ENCODE measurements at regions not wholly inside any gene's neighbourhood (a gene's known extent, or its start where the extent isn't known, plus 50 kb on each side); places are given as distances from the start of the nearest gene placed in this dataset.
"Not testable (repeated sequence)": the region's sequence is repeated elsewhere in the genome, so short reads cannot be mapped to it uniquely, and the experiment has no call there.

- WGBS (ENCODE audit: insufficient coverage), result 83% methylated on average over 3 of the region's 5 CpGs
- not testable (repeated sequence) for H3K27ac ChIP-seq (ENCODE audit: low read length); H3K4me1 ChIP-seq (ENCODE audit: control insufficient read depth, insufficient read depth, low read length); H3K36me3 ChIP-seq (ENCODE audit: control insufficient read depth, insufficient read depth, low read length); H3K27me3 ChIP-seq (ENCODE audit: control insufficient read depth, insufficient read depth, low read length); DNase-seq; H3K4me3 ChIP-seq (ENCODE audit: low read length); H3K9me3 ChIP-seq (replicated peaks; ENCODE audit: control insufficient read depth, low read depth, low read length)
These were observed 518.5 kb downstream of the MATN1 start for GRCh38 chr1:30204916-30205315.

- Histone ChIP-seq H3K4me1 (ENCODE audit: control insufficient read depth, insufficient read depth, low read length) (peaks cover 2% of the 10 kb centered on the region), H3K9me3 (replicated peaks; ENCODE audit: control insufficient read depth, low read depth, low read length) (no peaks in the 10 kb centered on the region), H3K36me3 (ENCODE audit: control insufficient read depth, insufficient read depth, low read length) (no peaks in the 10 kb centered on the region), H3K4me3 (ENCODE audit: low read length) (no peak overlapping the region), H3K27me3 (ENCODE audit: control insufficient read depth, insufficient read depth, low read length) (peaks cover 8% of the 10 kb centered on the region), H3K27ac (ENCODE audit: low read length) (no peak overlapping the region)
- DNase-seq, result no peak
- no CpG with 5 or more reads among the region's 1 CpG for WGBS (ENCODE audit: insufficient coverage)
These were observed 522.4 kb downstream of the MATN1 start for GRCh38 chr1:30201015-30201414.

GRCh38 chr1:30200161-30200560, 523.2 kb downstream of the MATN1 start:
- H3K9me3 ChIP-seq (replicated peaks; ENCODE audit: control insufficient read depth, low read depth, low read length), result no peaks in the 10 kb centered on the region
- H3K27ac ChIP-seq (ENCODE audit: low read length), result no peak overlapping the region
- H3K4me3 ChIP-seq (ENCODE audit: low read length), result no peak overlapping the region
- WGBS (ENCODE audit: insufficient coverage), result no CpG with 5 or more reads among the region's 1 CpG
- peaks cover 8% of the 10 kb centered on the region for H3K27me3 ChIP-seq (ENCODE audit: control insufficient read depth, insufficient read depth, low read length)
- no peak for DNase-seq
- H3K4me1 ChIP-seq (ENCODE audit: control insufficient read depth, insufficient read depth, low read length), result peaks cover 2% of the 10 kb centered on the region
- no peaks in the 10 kb centered on the region for H3K36me3 ChIP-seq (ENCODE audit: control insufficient read depth, insufficient read depth, low read length)

DNA sequence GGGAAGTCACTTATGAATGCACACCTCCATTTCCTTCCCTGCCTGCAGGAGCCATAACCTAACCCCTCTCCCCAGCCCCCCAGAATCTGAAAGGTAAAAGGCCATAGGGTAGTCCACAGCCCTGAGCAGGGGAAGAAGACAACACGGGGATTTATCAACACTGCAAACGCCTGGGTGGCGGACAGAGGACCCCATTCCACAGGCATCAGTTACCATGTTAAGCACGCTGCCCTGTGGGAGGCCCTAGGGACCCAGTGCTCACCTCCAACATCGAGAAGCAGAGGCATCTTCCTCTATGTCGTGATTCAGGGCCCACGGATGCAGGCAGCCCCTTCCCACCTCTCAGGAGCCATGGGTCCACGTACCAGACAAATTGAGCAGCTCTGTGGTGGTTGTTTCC, 523.8 kb downstream of the MATN1 start:
- Histone ChIP-seq H3K36me3 (ENCODE audit: control insufficient read depth, insufficient read depth, low read length) (no peaks in the 10 kb centered on the region), H3K4me1 (ENCODE audit: control insufficient read depth, insufficient read depth, low read length) (peaks cover 2% of the 10 kb centered on the region), H3K27ac (ENCODE audit: low read length) (no peak overlapping the region), H3K4me3 (ENCODE audit: low read length) (no peak overlapping the region), H3K27me3 (ENCODE audit: control insufficient read depth, insufficient read depth, low read length) (peaks cover 8% of the 10 kb centered on the region), H3K9me3 (replicated peaks; ENCODE audit: control insufficient read depth, low read depth, low read length) (no peaks in the 10 kb centered on the region)
- no peak for DNase-seq
- 84% methylated on average over 7 of the region's 8 CpGs for WGBS (ENCODE audit: insufficient coverage)

DNA sequence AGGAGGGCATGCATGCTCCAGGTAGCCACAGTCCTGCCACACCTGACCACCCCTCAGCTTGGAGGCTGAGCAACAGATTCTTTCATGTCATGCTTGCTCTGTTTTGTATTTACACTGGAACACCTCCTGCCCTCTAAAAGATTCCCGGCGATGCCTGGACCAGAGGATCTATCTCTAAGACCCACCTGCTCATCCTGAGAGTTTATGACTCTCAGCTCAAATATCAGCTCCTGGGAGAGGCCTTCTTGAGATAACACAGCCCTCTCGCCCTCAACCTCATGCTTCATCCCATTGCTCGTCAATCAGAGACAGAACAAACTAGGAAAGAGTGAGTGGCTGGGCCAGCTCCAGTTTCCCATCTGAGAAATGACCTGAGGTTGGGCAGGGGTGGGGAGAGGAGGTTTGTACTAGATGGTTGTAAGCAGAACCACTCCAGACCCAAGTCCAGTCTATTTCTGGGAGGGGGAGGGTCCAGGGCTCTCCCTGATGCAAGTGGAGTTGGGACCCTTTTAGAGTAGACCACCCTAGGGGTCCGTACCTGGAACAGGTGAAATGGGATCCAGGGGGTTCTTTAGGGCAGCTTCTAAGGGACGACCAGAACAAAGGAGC, 524.5 kb downstream of the MATN1 start:
- peaks cover 2% of the 10 kb centered on the region for H3K4me1 ChIP-seq (ENCODE audit: control insufficient read depth, insufficient read depth, low read length)
- 73% methylated on average over 4 of the region's 6 CpGs for WGBS (ENCODE audit: insufficient coverage)

GRCh38 chr1:30198451-30198760, 525.0 kb downstream of the MATN1 start:
- H3K36me3 ChIP-seq (ENCODE audit: control insufficient read depth, insufficient read depth, low read length), result no peaks in the 10 kb centered on the region
- no peak overlapping the region for H3K27ac ChIP-seq (ENCODE audit: low read length)
- H3K27me3 ChIP-seq (ENCODE audit: control insufficient read depth, insufficient read depth, low read length), result peaks cover 8% of the 10 kb centered on the region
- H3K4me3 ChIP-seq (ENCODE audit: low read length), result no peak overlapping the region
- no CpG with 5 or more reads among the region's 2 CpGs for WGBS (ENCODE audit: insufficient coverage)
- DNase-seq, result no peak
- no peaks in the 10 kb centered on the region for H3K9me3 ChIP-seq (replicated peaks; ENCODE audit: control insufficient read depth, low read depth, low read length)
- peaks cover 2% of the 10 kb centered on the region for H3K4me1 ChIP-seq (ENCODE audit: control insufficient read depth, insufficient read depth, low read length)

More for the DNA sequence above, 524.5 kb downstream of the MATN1 start:
- H3K27me3 ChIP-seq (ENCODE audit: control insufficient read depth, insufficient read depth, low read length), result peaks cover 8% of the 10 kb centered on the region
- H3K27ac ChIP-seq (ENCODE audit: low read length), result no peak overlapping the region
- H3K9me3 ChIP-seq (replicated peaks; ENCODE audit: control insufficient read depth, low read depth, low read length), result no peaks in the 10 kb centered on the region
- no peak for DNase-seq
- H3K36me3 ChIP-seq (ENCODE audit: control insufficient read depth, insufficient read depth, low read length), result no peaks in the 10 kb centered on the region
- H3K4me3 ChIP-seq (ENCODE audit: low read length), result no peak overlapping the region

DNA sequence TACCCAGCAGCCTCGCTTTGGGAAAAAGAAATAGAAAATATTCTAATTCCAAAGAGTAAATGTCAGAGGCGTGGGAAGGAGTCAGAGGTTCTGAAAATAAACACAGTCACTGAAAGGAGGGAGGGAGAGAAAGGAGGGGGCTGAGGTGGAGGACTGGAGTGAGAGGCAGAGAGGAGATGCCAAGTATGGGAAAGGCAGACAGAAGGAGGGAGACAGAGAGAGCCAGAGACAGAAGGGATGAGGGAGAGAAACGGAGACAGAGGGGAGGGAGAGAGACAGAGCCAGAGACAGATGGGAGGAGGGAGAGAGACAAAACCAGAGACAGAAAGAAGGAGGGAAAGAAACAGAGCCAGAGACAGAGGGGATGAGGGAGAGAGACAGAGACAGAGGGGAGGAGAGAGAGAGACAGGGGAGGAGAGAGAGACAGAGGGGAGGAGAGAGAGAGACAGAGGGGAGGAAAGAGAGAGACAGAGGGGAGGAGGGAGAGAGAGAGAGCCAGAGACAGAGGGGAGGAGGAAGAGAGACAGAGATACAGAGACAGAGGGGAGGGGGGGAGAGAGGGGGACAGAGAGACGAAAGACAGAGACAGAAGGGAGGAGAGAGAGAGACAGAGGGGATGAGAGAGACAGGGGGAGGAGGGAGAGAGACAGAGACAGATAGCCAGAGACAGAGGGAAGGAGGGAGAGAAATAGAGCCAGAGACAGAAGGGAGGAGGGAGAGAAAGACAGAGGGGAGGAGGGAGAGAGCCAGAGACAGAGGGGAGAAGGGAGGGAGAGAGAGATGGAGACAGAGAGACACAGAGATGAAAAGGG, 525.5 kb downstream of the MATN1 start:
- peaks cover 8% of the 10 kb centered on the region for H3K27me3 ChIP-seq (ENCODE audit: control insufficient read depth, insufficient read depth, low read length)
- DNase-seq, result peak; percentile 33
- WGBS (ENCODE audit: insufficient coverage), result 39% methylated on average over 4 of the region's 4 CpGs
- no peaks in the 10 kb centered on the region for H3K36me3 ChIP-seq (ENCODE audit: control insufficient read depth, insufficient read depth, low read length)
- H3K4me1 ChIP-seq (ENCODE audit: control insufficient read depth, insufficient read depth, low read length), result peaks cover 2% of the 10 kb centered on the region
- no peaks in the 10 kb centered on the region for H3K9me3 ChIP-seq (replicated peaks; ENCODE audit: control insufficient read depth, low read depth, low read length)
- no peak overlapping the region for H3K4me3 ChIP-seq (ENCODE audit: low read length)
- no peak overlapping the region for H3K27ac ChIP-seq (ENCODE audit: low read length)

DNA sequence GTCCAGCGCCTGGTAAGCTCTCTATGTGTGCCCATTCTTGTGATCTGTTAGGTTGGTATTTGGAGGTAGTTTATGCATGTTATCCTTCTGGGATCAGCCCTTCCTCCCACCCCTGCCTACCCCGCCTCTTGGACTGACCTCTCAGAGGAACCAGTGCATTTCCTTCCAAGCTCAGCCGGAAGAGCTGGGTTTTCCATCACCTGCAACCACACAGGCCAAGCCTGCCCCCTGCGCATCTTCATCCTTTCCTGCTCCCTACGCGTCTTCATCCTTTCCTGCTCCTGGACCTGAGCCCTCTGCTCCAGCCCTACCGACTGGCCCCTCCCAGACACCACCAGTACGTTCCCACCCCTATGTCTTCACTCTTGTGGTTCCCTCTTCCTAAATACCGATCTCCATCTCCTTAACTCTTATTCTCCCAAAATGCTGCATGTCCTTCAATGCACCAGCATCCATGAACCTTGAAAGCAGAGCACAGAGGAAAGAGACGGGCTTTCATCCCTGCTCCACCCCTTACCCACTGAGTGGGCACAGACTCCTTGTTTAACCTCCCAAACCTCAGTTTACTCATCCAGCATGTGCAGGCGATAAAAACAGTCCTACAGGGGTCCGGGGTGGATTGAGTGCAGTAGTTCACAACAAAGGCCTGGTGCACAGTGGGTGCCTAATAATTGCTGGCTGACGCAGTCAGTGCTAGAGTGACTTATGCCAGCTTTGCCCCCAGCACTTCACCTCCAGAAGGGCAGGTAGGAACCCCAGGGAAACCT, 526.3 kb downstream of the MATN1 start:
- peaks cover 10% of the 10 kb centered on the region for H3K27me3 ChIP-seq (ENCODE audit: control insufficient read depth, insufficient read depth, low read length)
- 31% methylated on average over 9 of the region's 13 CpGs for WGBS (ENCODE audit: insufficient coverage)
- no peaks in the 10 kb centered on the region for H3K9me3 ChIP-seq (replicated peaks; ENCODE audit: control insufficient read depth, low read depth, low read length)
- H3K4me3 ChIP-seq (ENCODE audit: low read length), result no peak overlapping the region
- DNase-seq, result no peak
- no peak overlapping the region for H3K27ac ChIP-seq (ENCODE audit: low read length)
- peaks cover 2% of the 10 kb centered on the region for H3K4me1 ChIP-seq (ENCODE audit: control insufficient read depth, insufficient read depth, low read length)
- no peaks in the 10 kb centered on the region for H3K36me3 ChIP-seq (ENCODE audit: control insufficient read depth, insufficient read depth, low read length)

- Histone ChIP-seq H3K27ac (ENCODE audit: low read length) (no peak overlapping the region), H3K27me3 (ENCODE audit: control insufficient read depth, insufficient read depth, low read length) (peaks cover 10% of the 10 kb centered on the region), H3K4me3 (ENCODE audit: low read length) (no peak overlapping the region), H3K4me1 (ENCODE audit: control insufficient read depth, insufficient read depth, low read length) (peaks cover 2% of the 10 kb centered on the region), H3K36me3 (ENCODE audit: control insufficient read depth, insufficient read depth, low read length) (no peaks in the 10 kb centered on the region), H3K9me3 (replicated peaks; ENCODE audit: control insufficient read depth, low read depth, low read length) (no peaks in the 10 kb centered on the region)
- DNase-seq, result no peak
These were observed 526.9 kb downstream of the MATN1 start for GRCh38 chr1:30196457-30196856.

DNA sequence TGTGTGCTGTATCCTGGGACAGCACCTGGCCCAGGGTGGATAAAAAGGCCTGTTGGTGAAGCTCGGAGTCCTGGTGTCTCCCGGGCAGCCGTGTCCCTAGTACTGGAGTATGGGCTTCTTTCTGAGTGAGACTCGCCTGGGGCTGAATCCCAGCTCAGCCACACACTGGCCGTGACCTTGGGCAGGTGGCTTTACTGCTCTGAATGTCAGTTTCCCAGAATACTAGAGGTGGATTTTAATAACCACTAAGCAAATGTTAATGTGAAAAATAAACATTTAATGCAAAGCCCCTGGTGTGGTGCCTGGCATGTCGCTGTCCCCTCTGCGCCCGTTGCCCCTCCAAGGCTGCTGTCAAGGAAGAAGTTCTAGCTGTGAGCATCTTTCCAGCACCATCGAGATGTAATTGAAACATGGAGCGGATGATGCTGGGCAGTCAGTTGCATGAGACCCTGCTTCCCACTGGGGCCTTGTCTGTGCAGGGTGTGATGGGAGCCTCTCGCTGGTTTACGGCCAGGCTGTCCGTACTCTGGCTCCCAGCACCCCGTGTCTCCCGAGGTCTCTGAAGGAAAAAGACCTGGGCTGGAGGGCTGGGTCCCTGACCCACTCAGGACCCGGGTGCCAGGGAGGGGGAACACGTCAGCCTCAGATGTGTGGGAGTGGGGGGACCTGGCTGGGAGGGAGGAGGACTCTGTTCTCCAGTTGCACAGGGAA, 527.8 kb downstream of the MATN1 start:
- Histone ChIP-seq H3K4me3 (ENCODE audit: low read length) (no peak overlapping the region), H3K27ac (ENCODE audit: low read length) (no peak overlapping the region), H3K4me1 (ENCODE audit: control insufficient read depth, insufficient read depth, low read length) (peaks cover 8% of the 10 kb centered on the region), H3K36me3 (ENCODE audit: control insufficient read depth, insufficient read depth, low read length) (no peaks in the 10 kb centered on the region), H3K9me3 (replicated peaks; ENCODE audit: control insufficient read depth, low read depth, low read length) (no peaks in the 10 kb centered on the region), H3K27me3 (ENCODE audit: control insufficient read depth, insufficient read depth, low read length) (peaks cover 10% of the 10 kb centered on the region)
- 81% methylated on average over 7 of the region's 17 CpGs for WGBS (ENCODE audit: insufficient coverage)
- no peak for DNase-seq
